Amniotic stem cell (primary cell): ENCODE measurements at regions not wholly inside any gene's neighbourhood (a gene's known extent, or its start where the extent isn't known, plus 50 kb on each side); places are given as distances from the start of the nearest gene placed in this dataset.
"Not testable (repeated sequence)": the region's sequence is repeated elsewhere in the genome, so short reads cannot be mapped to it uniquely, and the experiment has no call there.

Experiments
- DNase-seq: peaks from one replicate; lab custom pipeline; 2025; lab: John Stamatoyannopoulos, UW

DNA sequence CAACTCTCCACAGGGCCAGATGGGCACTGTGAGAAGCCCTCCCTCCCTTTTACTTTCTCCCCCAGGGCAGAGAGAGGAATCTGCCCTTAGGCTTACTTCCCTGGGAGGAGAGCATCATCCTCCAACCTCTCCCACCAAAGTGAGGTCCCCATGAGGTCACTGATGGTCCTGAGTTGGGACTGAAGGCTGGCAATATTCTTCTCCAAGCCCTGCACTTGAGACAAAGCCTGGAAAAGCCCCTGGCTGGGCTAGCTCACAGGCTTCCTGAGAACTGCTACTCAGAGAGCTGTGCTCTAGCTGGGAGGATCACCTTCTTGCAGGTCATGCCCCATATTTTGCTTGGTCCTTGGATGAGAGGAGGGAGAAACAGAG is 110.0 kb upstream of the MEF2A start:
- no peak for DNase-seq

DNA sequence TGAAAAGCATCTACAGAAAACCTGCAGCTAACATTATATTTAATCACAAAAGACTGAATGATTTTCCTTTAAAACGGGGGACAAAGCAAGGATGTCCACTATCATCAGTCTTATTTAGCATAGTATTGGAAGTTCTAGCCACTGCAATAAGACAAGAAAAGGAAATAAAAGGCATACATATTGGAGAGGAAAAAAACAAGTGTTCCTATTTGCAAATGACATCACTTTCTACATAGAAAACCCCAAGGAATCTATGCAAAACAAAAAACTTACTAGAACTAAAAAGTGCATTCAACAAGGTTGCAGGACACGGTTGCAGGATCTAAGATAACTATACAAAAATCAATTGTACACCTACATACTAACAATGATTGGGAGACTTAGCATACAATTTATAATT is 101.6 kb upstream of the MEF2A start:
- no peak for DNase-seq

DNA sequence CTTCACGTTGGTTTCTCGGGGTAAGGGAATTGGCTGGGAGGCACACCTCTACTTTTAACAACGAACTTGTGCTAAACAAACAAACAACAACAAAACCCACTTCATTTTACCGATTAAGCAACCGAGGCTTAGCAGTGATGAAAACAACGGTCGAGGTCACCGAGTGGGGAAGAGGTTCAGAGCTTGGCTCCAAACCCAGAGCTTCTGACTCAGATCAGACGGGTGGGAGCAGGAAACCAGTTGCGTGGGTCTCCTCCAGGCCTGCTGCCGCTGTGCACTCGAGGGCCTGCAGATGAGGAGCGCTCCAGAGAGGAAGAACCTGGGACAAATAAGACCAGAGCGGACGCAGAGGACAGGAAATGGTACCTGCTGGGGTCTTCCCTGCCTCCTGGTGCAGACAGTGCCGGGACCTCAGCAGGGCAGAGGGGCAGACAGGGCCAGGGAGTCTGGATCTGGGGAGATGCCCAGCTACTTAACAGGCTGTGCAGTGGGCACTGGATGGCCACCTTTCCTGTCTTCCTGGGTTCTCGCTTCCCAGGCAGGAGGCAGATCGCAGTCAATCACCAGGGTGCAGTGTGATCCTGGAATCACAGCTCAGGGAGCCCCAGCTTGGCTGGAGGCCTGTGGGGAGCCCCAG is 99.0 kb upstream of the MEF2A start:
- DNase-seq, result no peak

- no peak for DNase-seq
Measured at GRCh38 chr15:99467338-99467720, 98.5 kb upstream of the MEF2A start.

DNA sequence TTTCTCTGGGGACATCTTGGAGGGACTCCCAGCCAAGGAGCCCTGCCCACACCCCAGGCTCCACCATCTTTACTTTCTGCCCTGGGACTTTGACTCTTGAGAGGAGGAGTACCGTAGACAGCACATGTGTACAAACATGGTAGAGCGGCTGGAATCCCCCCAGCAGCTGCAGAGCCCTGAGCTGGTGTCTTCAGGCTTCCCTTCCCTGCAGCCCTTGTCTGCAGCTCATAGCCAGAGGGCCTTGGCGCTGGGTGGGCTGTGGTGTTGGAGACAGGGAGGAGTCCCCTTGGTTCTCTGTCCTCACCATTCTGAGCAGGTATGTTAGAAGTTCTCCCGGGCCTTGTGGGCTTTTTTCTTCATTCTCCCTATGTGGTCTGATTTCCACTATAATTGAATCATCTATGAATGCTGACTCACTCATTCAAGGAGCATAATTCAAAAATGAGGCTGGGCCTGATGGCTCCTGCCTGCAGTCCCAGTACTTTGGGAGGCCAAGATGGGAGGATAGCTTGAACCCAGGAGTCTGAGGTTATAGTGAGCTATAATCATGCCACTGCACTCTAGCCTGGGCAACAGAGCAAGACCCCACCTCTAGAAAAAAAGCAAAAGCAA is 97.8 kb upstream of the MEF2A start:
- no peak for DNase-seq

- DNase-seq, result not testable (repeated sequence)
Measured at GRCh38 chr15:99470204-99470603, 95.6 kb upstream of the MEF2A start.

- DNase-seq, result no peak
Measured at GRCh38 chr15:99472416-99473145, 93.2 kb upstream of the MEF2A start.

DNA sequence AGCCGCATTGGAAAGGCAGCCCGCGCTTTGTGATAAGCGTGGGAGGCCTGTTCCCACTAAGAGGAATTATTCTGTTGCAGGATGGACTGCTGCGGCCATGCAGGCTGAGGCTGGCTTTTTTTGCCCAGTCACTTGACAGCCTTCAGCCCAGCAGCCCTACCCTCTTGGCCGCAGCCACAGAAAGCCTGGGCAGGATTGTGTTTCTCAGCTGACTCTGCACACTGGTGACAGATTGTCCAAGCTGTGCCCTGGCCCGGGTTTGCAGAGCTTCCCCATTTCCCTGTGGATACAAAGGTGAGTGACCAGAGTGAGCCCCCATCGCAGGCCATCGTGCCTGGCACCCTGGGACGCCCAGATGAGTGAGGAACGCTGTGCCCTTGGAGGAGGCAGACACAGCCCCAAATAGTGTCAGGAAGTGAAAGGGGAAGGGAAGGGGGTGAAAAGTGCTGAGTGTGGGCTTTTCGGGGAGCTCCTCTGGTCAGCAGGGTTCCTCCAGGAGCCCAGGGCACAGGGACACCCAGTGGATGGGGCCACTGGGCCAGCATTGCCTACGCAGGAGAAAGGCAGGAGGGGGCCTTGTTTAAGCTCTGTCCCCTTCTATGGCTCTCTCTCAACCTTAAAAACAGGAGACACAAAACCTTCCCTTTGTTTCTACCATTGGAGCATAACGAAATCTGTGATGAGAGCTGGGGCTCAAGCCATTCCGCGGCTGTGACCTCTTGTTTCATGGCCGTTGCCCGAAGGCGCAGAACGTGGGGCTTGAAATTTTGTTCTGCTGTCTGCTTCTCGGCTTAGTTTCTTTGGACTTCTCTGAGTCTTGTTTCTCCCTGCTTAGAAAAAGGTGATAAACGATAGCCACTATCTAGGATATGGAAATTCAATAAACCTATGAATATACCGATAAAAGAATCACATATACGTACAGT is 91.5 kb upstream of the MEF2A start:
- no peak for DNase-seq

- DNase-seq, result no peak
Measured at GRCh38 chr15:99474909-99475753, 90.7 kb upstream of the MEF2A start.

- DNase-seq, result no peak
Measured at GRCh38 chr15:99475754-99476412, 89.9 kb upstream of the MEF2A start.

DNA sequence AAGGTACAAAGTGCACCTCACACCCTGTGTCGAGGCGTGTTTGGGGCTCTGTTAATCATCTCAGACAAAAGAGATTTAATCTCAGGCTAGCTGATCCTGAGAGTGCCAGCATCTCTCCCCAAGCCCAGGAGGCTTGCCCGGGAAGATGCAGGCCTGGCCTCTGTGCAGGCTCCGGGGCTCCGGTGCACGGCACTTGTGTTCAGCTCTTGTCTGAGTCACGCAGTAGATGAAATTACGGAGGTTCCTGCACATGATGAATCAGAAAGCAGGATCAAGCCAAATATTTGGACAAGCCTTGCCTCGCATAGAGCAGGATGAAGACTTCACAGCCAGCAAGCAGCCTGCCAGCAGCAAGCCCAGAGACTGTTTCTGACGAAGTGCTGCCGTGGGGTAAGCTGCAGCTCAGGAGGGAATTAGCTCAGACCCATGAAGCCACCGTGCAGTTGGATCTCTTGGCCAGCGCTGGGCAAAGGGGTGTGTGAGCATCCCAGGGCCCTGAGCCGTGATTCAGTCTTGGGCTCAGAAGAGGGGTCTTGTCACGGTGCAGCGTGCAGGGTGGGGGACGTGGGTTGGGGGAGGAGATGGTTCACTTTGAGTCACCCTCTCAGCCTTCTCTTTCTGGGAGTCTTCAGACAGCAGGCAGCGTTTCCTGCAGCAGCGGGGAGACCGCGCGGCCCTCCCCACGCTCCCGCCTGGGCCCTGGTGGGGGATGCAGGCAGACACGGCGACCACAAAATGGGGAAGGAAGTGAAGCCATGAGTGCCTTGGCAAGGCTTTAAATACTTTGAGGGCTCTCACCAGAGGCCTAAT is 89.2 kb upstream of the MEF2A start:
- DNase-seq, result peak; percentile 95

- no peak for DNase-seq
Measured at GRCh38 chr15:99477791-99478471, 87.9 kb upstream of the MEF2A start.

- DNase-seq, result no peak
Measured at GRCh38 chr15:99478977-99479376, 86.8 kb upstream of the MEF2A start.

DNA sequence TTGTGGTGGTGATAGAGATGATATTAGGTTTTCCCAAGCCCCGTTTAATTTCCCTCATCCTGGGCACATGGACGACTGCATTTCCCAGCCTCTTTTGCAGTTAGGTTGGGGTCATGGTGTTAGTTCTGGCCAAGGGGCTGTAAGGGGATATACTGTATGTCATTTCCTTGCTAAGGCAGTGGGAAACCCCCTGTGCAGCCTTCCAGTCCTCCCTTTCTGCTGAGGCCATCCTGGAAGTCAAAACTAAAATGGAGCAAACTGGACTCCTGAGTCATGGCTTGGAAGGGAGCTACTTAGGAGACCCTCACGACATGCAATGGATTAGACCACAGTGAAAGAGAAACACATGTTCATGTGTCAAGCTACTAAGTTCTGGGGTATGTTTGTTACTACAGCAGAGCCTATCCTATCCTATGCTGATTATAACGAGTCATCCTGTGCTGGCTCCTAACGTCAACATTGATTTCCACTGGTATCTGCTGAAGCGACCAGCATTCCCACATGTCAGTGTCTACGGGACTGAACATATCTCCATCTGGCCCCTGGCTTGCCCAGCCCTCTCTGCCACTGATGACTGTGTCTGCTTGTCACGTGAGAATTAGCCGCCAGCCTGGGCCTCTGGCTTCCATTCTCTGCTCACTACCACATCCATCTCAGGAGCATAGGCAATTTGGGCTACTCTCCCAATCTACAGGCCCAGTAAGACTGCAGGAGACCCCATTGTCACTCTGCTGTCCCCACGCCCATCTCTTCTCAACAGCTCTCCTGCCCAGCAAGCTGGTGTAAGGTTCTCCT is 85.6 kb upstream of the MEF2A start:
- DNase-seq, result no peak

GRCh38 chr15:99481113-99481950 is 84.5 kb upstream of the MEF2A start:
- DNase-seq, result no peak

DNA sequence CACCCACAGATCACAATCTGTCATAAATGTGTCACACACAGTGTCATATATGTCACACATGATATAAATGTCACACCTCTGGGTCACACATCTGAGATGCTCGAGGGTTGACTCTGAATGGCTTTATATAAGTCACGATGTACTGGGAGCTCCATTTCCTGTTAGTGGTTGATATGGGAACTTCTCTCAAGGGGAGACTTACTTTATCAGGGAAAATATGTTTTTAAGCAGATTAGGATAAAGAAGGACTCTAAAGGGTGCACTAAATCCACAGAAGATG is 83.9 kb upstream of the MEF2A start:
- DNase-seq, result no peak

GRCh38 chr15:99482993-99483392 is 82.8 kb upstream of the MEF2A start:
- no peak for DNase-seq
